HG03066 (cell line): ENCODE measurements at regions not wholly inside any gene's neighbourhood (a gene's known extent, or its start where the extent isn't known, plus 50 kb on each side); places are given as distances from the start of the nearest gene placed in this dataset.
"Not testable (repeated sequence)": the region's sequence is repeated elsewhere in the genome, so short reads cannot be mapped to it uniquely, and the experiment has no call there.

Source experiments
- ATAC-seq: cut with Tn5 transposase; IDR thresholded peaks from one replicate; pipeline ENCODE4 v1.9.1; 2021; ENCODE audit warnings: low read depth; ENCODE audit not compliant: unreplicated experiment

- no peak for ATAC-seq
These were observed 258.8 kb downstream of the PLOD2 start for GRCh38 chr3:145902166-145902565.

- no peak for ATAC-seq
These were observed 257.4 kb downstream of the PLOD2 start for GRCh38 chr3:145903472-145904013.

GRCh38 chr3:145904138-145904537 lies 256.8 kb downstream of the PLOD2 start:
- no peak for ATAC-seq

- ATAC-seq: no peak
These were observed 254.7 kb downstream of the PLOD2 start for GRCh38 chr3:145906301-145906700.

- ATAC-seq: no peak
These were observed 254.2 kb downstream of the PLOD2 start for GRCh38 chr3:145906755-145907154.

GRCh38 chr3:145911016-145911415 lies 250.0 kb downstream of the PLOD2 start:
- no peak for ATAC-seq

- no peak for ATAC-seq
These were observed 245.2 kb downstream of the PLOD2 start for GRCh38 chr3:145915787-145916186.

GRCh38 chr3:145927736-145928135 lies 233.2 kb downstream of the PLOD2 start:
- not testable (repeated sequence) for ATAC-seq

GRCh38 chr3:145936971-145937370 lies 224.0 kb downstream of the PLOD2 start:
- no peak for ATAC-seq

GRCh38 chr3:145939431-145939830 lies 221.6 kb downstream of the PLOD2 start:
- no peak for ATAC-seq

- ATAC-seq: no peak
These were observed 218.9 kb downstream of the PLOD2 start for GRCh38 chr3:145942052-145942451.

GRCh38 chr3:145943952-145944351 lies 217.0 kb downstream of the PLOD2 start:
- ATAC-seq: no peak

GRCh38 chr3:145951441-145951840 lies 209.5 kb downstream of the PLOD2 start:
- no peak for ATAC-seq

GRCh38 chr3:145952536-145952935 lies 208.4 kb downstream of the PLOD2 start:
- no peak for ATAC-seq

- ATAC-seq: no peak
These were observed 207.7 kb downstream of the PLOD2 start for GRCh38 chr3:145953316-145953715.

GRCh38 chr3:145959457-145960088 lies 201.4 kb downstream of the PLOD2 start:
- no peak for ATAC-seq

- no peak for ATAC-seq
These were observed 197.9 kb downstream of the PLOD2 start for GRCh38 chr3:145963111-145963510.

- no peak for ATAC-seq
These were observed 193.9 kb downstream of the PLOD2 start for GRCh38 chr3:145967043-145967442.

- ATAC-seq: no peak
These were observed 189.8 kb downstream of the PLOD2 start for GRCh38 chr3:145971186-145971585.

- no peak for ATAC-seq
These were observed 188.1 kb downstream of the PLOD2 start for GRCh38 chr3:145972851-145973250.

- no peak for ATAC-seq
These were observed 179.9 kb downstream of the PLOD2 start for GRCh38 chr3:145981056-145981455.

- no peak for ATAC-seq
These were observed 177.9 kb downstream of the PLOD2 start for GRCh38 chr3:145983101-145983500.
